Psoas muscle (tissue), 7 donors: ENCODE measurements at regions not wholly inside any gene's neighbourhood (a gene's known extent, or its start where the extent isn't known, plus 50 kb on each side); places are given as distances from the start of the nearest gene placed in this dataset.

Experiments
- ATAC-seq, 4 donors: fragments of 200-7000 bp; cut with Tn5 transposase; one replicate each; pipeline ENCODE4 v1.9.1; 2020; ENCODE audit warnings: moderate library complexity in 3 of 4, mild to moderate bottlenecking in 2 of 4
- DNase-seq, 2 donors: peaks; one replicate each; pipeline ENCODE4 v3.0.0-alpha.2; 2020
- H3K27ac ChIP-seq: fragments of 200-600 bp; one replicate; pipeline ENCODE4 v1.8.0; 2022
- H3K27me3 ChIP-seq, 3 donors: fragments of 200-600 bp in 1 of 3; one replicate each; pipeline versions ENCODE4 v1.6.1 to v1.8.0; 2013 to 2022; ENCODE audit warnings: low read length in 2 of 3, mild to moderate bottlenecking in 2 of 3, moderate library complexity in 1 of 3; ENCODE audit not compliant: insufficient read depth in 3 of 3
- H3K36me3 ChIP-seq, 2 donors: fragments of 200-600 bp in 1 of 2; one replicate each; pipeline versions ENCODE4 v1.6.1 to v1.8.0; 2013 to 2022; ENCODE audit warnings: low read depth in 1 of 2, mild to moderate bottlenecking in 1 of 2, moderate library complexity in 1 of 2; ENCODE audit not compliant: insufficient read depth in 1 of 2
- H3K4me1 ChIP-seq: fragments of 200-600 bp; one replicate; pipeline ENCODE4 v1.8.0; 2022
- H3K4me3 ChIP-seq: fragments of 200-600 bp; one replicate; pipeline ENCODE4 v1.8.0; 2022; ENCODE audit warnings: mild to moderate bottlenecking
- H3K9me3 ChIP-seq: fragments of 200-600 bp; one replicate; pipeline ENCODE4 v1.8.0; 2022
- CTCF ChIP-seq: fragments of 200-600 bp; IDR thresholded peaks from one replicate; pipeline ENCODE4 v1.8.0; 2022; ENCODE audit warnings: antibody characterized with exemption
- WGBS, 3 donors: extraction: QIAGEN DNeasy Blood & Tissue Kit; methylation state at CpG; one replicate each; pipeline versions ENCODE4 v1.1.6 to v1.1.7; 2013; 5-methylcytosine and 5-hydroxymethylcytosine counted together
- intact Hi-C, 2 donors: fragments of 100-400 bp; cut with DNase I; formaldehyde crosslinking; loops; one replicate each; pipeline versions ENCODE4 v1.11.0 to v1.14.2; 2022
- donor health status: healthy with polysubstance abuse.
- donor health status: DM: no; HTN: no; CAD: no; lungs with moderate emphysema.
- donor health status: Bipolar disorder and iron deficiency.
- donor health status: healthy.
- donor health status: DM: yes; HTN: yes; CAD: no.
- donor health status: DM: no; HTN: no; CAD: no.
- donor health status: DM: yes; HTN: yes; CAD: no.

GRCh38 chr7:156118248-156118645 lies 306.0 kb upstream of the SHH start:
- ATAC-seq, result no peak
- H3K27me3 ChIP-seq, result no peaks in the 10 kb centered on the region
- H3K4me1 ChIP-seq, result no peaks in the 10 kb centered on the region
- no peaks in the 10 kb centered on the region for H3K36me3 ChIP-seq
- TF ChIP-seq CTCF, result no peak
- no peak for DNase-seq
- H3K4me3 ChIP-seq, result no peak overlapping the region
- intact Hi-C loops, result no loop called here
- H3K27ac ChIP-seq, result no peak overlapping the region
- WGBS, 3 donors, result 75 to 79% (median 77%) methylated on average over 6 of the region's 6 CpGs
- H3K9me3 ChIP-seq, result no peaks in the 10 kb centered on the region

GRCh38 chr7:156117542-156118247 lies 305.4 kb upstream of the SHH start:
- Histone ChIP-seq H3K4me3 (no peak overlapping the region), H3K4me1 (no peaks in the 10 kb centered on the region), H3K9me3 (no peaks in the 10 kb centered on the region), H3K27ac (no peak overlapping the region), H3K27me3 (no peaks in the 10 kb centered on the region), H3K36me3 (no peaks in the 10 kb centered on the region)
- no peak for DNase-seq
- 73 to 80% (median 77%) methylated on average over 8 of the region's 8 CpGs for WGBS, 3 donors
- no peak for TF ChIP-seq CTCF
- no peak for ATAC-seq
- intact Hi-C loops, result no loop called here

- 84 to 87% (median 86%) methylated on average over 12 of the region's 12 CpGs for WGBS, 3 donors
- H3K27ac ChIP-seq, result no peak overlapping the region
- DNase-seq, result no peak
- no peaks in the 10 kb centered on the region for H3K4me1 ChIP-seq
- intact Hi-C loops, result no loop called here
- no peaks in the 10 kb centered on the region for H3K27me3 ChIP-seq
- no peaks in the 10 kb centered on the region for H3K36me3 ChIP-seq
- H3K4me3 ChIP-seq, result no peak overlapping the region
- ATAC-seq, result no peak
- H3K9me3 ChIP-seq, result no peaks in the 10 kb centered on the region
- no peak for TF ChIP-seq CTCF
These were observed 304.4 kb upstream of the SHH start for GRCh38 chr7:156116514-156117215.

- DNase-seq, result no peak
- 80 to 83% (median 81%) methylated on average over 9 of the region's 9 CpGs for WGBS, 3 donors
- Histone ChIP-seq H3K27me3 (no peaks in the 10 kb centered on the region), H3K9me3 (no peaks in the 10 kb centered on the region), H3K27ac (no peak overlapping the region), H3K4me1 (no peaks in the 10 kb centered on the region), H3K4me3 (no peak overlapping the region), H3K36me3 (no peaks in the 10 kb centered on the region)
- TF ChIP-seq CTCF, result no peak
- intact Hi-C loops, result no loop called here
- ATAC-seq, result no peak
These were observed 303.3 kb upstream of the SHH start for GRCh38 chr7:156115582-156115981.
